B cell (primary cell): ENCODE measurements at regions not wholly inside any gene's neighbourhood (a gene's known extent, or its start where the extent isn't known, plus 50 kb on each side); places are given as distances from the start of the nearest gene placed in this dataset.

ENCODE experiments used
- EZH2 ChIP-seq: IDR thresholded peaks from 2 replicates; pipeline ENCODE4 v1.6.1; 2012; ENCODE audit warnings: borderline replicate concordance, low read depth, mild to moderate bottlenecking, moderate library complexity, low read length; ENCODE audit not compliant: insufficient read depth, poor library complexity, severe bottlenecking
- TF ChIP-seq, protein P1 (sequence below): fragments of 200-600 bp; IDR thresholded peaks from one replicate; pipeline ENCODE4 v1.8.0; 2022; ENCODE audit warnings: antibody characterized with exemption, mild to moderate bottlenecking

DNA sequence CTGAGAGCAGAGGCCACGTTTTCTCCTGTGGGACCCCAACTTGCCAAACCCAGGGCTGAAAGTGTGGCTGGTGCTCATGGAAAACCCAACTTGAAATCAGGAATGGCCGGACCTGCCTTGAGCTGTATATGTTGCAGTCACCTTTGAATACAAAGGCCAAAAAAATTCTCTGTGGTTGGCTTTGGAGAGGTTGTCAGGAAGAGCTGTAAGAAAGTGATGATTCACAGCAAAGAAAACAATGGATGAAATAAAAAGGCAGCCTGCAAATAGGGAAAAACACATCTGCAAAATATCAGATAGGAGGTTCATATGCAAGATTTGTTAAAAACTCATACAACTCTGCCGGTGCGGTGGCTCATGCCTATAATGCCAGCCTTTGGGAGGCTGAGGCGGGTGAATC lies 715.8 kb downstream of the UQCRFS1 start:
- TF ChIP-seq, protein P1, sequence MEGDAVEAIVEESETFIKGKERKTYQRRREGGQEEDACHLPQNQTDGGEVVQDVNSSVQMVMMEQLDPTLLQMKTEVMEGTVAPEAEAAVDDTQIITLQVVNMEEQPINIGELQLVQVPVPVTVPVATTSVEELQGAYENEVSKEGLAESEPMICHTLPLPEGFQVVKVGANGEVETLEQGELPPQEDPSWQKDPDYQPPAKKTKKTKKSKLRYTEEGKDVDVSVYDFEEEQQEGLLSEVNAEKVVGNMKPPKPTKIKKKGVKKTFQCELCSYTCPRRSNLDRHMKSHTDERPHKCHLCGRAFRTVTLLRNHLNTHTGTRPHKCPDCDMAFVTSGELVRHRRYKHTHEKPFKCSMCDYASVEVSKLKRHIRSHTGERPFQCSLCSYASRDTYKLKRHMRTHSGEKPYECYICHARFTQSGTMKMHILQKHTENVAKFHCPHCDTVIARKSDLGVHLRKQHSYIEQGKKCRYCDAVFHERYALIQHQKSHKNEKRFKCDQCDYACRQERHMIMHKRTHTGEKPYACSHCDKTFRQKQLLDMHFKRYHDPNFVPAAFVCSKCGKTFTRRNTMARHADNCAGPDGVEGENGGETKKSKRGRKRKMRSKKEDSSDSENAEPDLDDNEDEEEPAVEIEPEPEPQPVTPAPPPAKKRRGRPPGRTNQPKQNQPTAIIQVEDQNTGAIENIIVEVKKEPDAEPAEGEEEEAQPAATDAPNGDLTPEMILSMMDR, result no peak
- TF ChIP-seq EZH2, result no peak
